ENCODE measurements at regions not wholly inside any gene's neighbourhood (a gene's known extent, or its start where the extent isn't known, plus 50 kb on each side); places are given as distances from the start of the nearest gene placed in this dataset.

DNA sequence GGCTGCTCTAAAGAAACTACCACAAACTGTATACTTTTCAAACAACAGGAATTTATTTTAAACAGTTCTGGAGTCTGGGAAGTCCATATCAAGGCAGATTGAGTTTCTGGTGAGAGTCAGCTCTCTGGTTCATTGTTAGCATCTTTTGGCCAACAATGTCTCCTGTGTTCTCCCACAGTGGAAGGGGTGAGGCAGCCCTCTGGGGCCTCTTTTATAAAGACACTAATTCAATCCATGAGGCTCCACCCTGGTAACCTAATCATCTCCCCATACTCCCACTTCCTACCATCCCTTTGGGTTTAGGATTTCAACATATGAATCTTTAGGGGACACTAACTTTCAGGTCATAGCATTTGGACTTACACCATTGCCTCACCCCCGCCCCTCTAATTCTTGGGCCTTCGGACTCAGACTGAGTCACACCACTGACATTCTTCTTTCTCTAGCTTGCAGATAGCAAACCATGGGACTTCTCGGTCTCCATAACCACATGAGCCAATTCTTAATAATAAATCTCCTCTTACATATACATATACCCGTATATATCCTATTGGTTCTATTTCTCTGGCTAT, 64.3 kb upstream of the ANTXRL start:
- Histone ChIP-seq H3K36me3 (replicated peaks; ENCODE audit: low read depth, low read length) (no peaks in the 10 kb centered on the region), H3K27me3 (ENCODE audit: low read depth, low read length) (no peaks in the 10 kb centered on the region), H3K4me2 (ENCODE audit: low read length) (no peak overlapping the region), H3K79me2 (ENCODE audit: low read length) (no peaks in the 10 kb centered on the region), H3K9me3 (ENCODE audit: insufficient read depth, low read length) (no peaks in the 10 kb centered on the region), H4K20me1 (ENCODE audit: insufficient read depth, low read length) (no peaks in the 10 kb centered on the region), H2AFZ (ENCODE audit: low read depth, low read length) (no peak overlapping the region), H3K27ac (ENCODE audit: low read length) (no peak overlapping the region), H3K9ac (ENCODE audit: low read length) (no peak overlapping the region), H3K4me1 (ENCODE audit: low read length) (no peaks in the 10 kb centered on the region), H3K4me3 (ENCODE audit: low read length) (no peak overlapping the region)
- TF ChIP-seq EZH2phosphoT487 (IDR thresholded peaks at IDR 0.05; ENCODE audit: low read depth): no peak

DNA sequence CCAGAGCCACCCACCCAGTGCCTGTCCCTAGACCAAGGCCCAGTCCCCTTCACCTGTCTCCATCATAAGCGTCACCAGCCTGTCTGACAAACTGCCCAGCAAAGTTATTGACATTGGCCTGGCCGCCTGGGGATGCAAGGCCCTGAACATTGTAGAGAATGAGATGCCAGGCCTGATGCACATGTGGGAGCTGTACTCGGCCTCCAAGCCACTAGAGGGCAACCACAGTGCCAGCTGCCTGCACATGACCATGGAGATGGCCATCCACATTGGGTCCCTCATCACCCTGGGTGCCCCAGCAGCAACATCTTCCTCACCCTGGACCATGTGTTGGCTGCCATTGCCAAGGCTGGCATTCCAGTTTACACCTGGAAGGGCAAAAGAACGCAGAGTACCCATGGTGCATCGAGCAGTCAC, 63.7 kb upstream of the ANTXRL start:
- Histone ChIP-seq H3K4me3 (ENCODE audit: low read length) (no peak overlapping the region), H3K9me3 (ENCODE audit: insufficient read depth, low read length) (no peaks in the 10 kb centered on the region), H3K27ac (ENCODE audit: low read length) (no peak overlapping the region), H3K4me2 (ENCODE audit: low read length) (no peak overlapping the region), H3K79me2 (ENCODE audit: low read length) (no peaks in the 10 kb centered on the region), H3K4me1 (ENCODE audit: low read length) (no peaks in the 10 kb centered on the region), H3K9ac (ENCODE audit: low read length) (no peak overlapping the region), H3K36me3 (replicated peaks; ENCODE audit: low read depth, low read length) (no peaks in the 10 kb centered on the region), H2AFZ (ENCODE audit: low read depth, low read length) (peak overlapping the region; percentile 85; the same call in 1 of the 2 replicates), H4K20me1 (ENCODE audit: insufficient read depth, low read length) (no peaks in the 10 kb centered on the region), H3K27me3 (ENCODE audit: low read depth, low read length) (no peaks in the 10 kb centered on the region)
- TF ChIP-seq, protein P1, sequence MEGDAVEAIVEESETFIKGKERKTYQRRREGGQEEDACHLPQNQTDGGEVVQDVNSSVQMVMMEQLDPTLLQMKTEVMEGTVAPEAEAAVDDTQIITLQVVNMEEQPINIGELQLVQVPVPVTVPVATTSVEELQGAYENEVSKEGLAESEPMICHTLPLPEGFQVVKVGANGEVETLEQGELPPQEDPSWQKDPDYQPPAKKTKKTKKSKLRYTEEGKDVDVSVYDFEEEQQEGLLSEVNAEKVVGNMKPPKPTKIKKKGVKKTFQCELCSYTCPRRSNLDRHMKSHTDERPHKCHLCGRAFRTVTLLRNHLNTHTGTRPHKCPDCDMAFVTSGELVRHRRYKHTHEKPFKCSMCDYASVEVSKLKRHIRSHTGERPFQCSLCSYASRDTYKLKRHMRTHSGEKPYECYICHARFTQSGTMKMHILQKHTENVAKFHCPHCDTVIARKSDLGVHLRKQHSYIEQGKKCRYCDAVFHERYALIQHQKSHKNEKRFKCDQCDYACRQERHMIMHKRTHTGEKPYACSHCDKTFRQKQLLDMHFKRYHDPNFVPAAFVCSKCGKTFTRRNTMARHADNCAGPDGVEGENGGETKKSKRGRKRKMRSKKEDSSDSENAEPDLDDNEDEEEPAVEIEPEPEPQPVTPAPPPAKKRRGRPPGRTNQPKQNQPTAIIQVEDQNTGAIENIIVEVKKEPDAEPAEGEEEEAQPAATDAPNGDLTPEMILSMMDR (IDR thresholded peaks at IDR 0.05; ENCODE audit: low read depth, low read length): peak; percentile 27; the same call in 1 of the 2 replicates
- no peak for TF ChIP-seq EZH2phosphoT487 (IDR thresholded peaks at IDR 0.05; ENCODE audit: low read depth)

DNA sequence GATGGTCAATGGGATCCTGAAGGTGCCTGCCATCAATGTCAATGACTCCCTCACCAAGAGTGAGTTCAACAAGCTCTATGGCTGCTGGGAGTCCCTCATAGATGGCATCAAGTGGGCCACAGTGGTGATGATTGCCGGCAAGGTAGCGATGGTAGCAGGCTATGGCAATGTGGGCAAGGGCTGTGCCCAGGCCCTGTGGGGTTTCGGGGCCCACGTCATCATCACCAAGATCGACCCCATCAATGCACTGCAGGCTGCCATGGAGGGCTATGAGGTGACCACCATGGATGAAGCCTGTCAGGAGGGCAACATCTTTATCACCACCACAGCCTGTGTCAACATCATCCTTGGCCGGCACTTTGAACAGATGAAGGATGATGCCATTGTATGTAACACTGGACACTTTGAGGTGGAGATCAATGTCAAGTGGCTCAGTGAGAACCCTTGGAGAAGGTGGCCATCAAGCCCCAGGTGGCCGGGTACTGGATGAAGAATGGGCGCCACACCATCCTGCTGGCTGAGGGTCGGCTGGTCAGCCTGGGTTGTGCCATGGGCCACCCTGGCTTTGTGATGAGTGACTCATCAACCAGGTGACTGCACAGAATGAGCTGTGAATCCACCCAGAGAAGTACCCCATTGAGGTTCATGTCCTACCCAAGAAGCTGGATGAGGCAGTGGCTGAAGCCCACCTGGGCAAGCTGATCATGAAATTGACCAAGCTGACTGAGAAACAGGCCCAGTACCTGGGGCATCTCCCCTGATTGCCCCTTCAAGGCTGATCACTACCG, 63.0 kb upstream of the ANTXRL start:
- H3K36me3 ChIP-seq (replicated peaks; ENCODE audit: low read depth, low read length): no peaks in the 10 kb centered on the region
- peak overlapping the region; percentile 85; the same call in 1 of the 2 replicates for H2AFZ ChIP-seq (ENCODE audit: low read depth, low read length)
- no peaks in the 10 kb centered on the region for H3K4me1 ChIP-seq (ENCODE audit: low read length)
- TF ChIP-seq EZH2phosphoT487 (IDR thresholded peaks at IDR 0.05; ENCODE audit: low read depth): no peak
- TF ChIP-seq, protein P1 (IDR thresholded peaks at IDR 0.05; ENCODE audit: low read depth, low read length): no peak
- H3K27ac ChIP-seq (ENCODE audit: low read length): no peak overlapping the region
- no peaks in the 10 kb centered on the region for H3K79me2 ChIP-seq (ENCODE audit: low read length)
- no peak overlapping the region for H3K9ac ChIP-seq (ENCODE audit: low read length)
- no peaks in the 10 kb centered on the region for H4K20me1 ChIP-seq (ENCODE audit: insufficient read depth, low read length)
- no peak overlapping the region for H3K4me3 ChIP-seq (ENCODE audit: low read length)
- H3K4me2 ChIP-seq (ENCODE audit: low read length): no peak overlapping the region
- no peaks in the 10 kb centered on the region for H3K27me3 ChIP-seq (ENCODE audit: low read depth, low read length)
- H3K9me3 ChIP-seq (ENCODE audit: insufficient read depth, low read length): no peaks in the 10 kb centered on the region

DNA sequence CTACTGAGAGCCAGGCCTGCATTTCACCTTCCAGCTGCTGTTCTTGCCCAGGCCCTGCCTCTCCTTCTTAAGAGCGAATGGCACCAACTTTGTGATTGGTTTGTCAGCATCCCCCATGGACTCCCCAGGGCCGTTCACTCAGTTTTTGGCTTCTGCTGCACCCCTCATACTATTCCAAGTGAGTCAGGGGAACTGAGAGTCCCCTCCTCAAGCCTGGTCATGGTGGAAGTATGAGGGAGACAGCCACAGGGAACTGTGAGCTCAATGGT, 62.4 kb upstream of the ANTXRL start:
- Histone ChIP-seq H4K20me1 (ENCODE audit: insufficient read depth, low read length) (no peaks in the 10 kb centered on the region), H3K9me3 (ENCODE audit: insufficient read depth, low read length) (no peaks in the 10 kb centered on the region), H3K4me3 (ENCODE audit: low read length) (no peak overlapping the region), H3K27ac (ENCODE audit: low read length) (no peak overlapping the region), H3K79me2 (ENCODE audit: low read length) (no peaks in the 10 kb centered on the region), H3K36me3 (replicated peaks; ENCODE audit: low read depth, low read length) (no peaks in the 10 kb centered on the region), H3K9ac (ENCODE audit: low read length) (no peak overlapping the region), H2AFZ (ENCODE audit: low read depth, low read length) (no peak overlapping the region), H3K4me2 (ENCODE audit: low read length) (no peak overlapping the region), H3K27me3 (ENCODE audit: low read depth, low read length) (no peaks in the 10 kb centered on the region), H3K4me1 (ENCODE audit: low read length) (no peaks in the 10 kb centered on the region)
- TF ChIP-seq, protein P1 (IDR thresholded peaks at IDR 0.05; ENCODE audit: low read depth, low read length): no peak
- TF ChIP-seq EZH2phosphoT487 (IDR thresholded peaks at IDR 0.05; ENCODE audit: low read depth): no peak
